Stimulated activated naive CD4-positive, alpha-beta T cell (primary cell): ENCODE measurements at regions not wholly inside any gene's neighbourhood (a gene's known extent, or its start where the extent isn't known, plus 50 kb on each side); places are given as distances from the start of the nearest gene placed in this dataset.

Experiments used
- DNase-seq, 6 experiments: peaks; one replicate each; lab custom pipeline; 2025; lab: John Stamatoyannopoulos, UW

- DNase-seq, result peak in 2 of 6 experiments; percentile 23 to 34
These were observed 129.3 kb upstream of the LPCAT1 start for GRCh38 chr5:1652873-1653697.

GRCh38 chr5:1651971-1652872 is 128.5 kb upstream of the LPCAT1 start:
- no peak for DNase-seq

- no peak for DNase-seq
These were observed 127.5 kb upstream of the LPCAT1 start for GRCh38 chr5:1651250-1651649.

- no peak for DNase-seq
These were observed 125.8 kb upstream of the LPCAT1 start for GRCh38 chr5:1649554-1649953.

- no peak for DNase-seq
These were observed 125.0 kb upstream of the LPCAT1 start for GRCh38 chr5:1648806-1649205.

- DNase-seq, result no peak
These were observed 123.8 kb upstream of the LPCAT1 start for GRCh38 chr5:1647580-1647979.

GRCh38 chr5:1644810-1645571 is 121.2 kb upstream of the LPCAT1 start:
- peak; percentile 52 to 84 (median 68) for DNase-seq

- peak in 1 of 6 experiments; percentile 18 for DNase-seq
These were observed 120.6 kb upstream of the LPCAT1 start for GRCh38 chr5:1644393-1644809.

GRCh38 chr5:1643651-1644392 is 120.1 kb upstream of the LPCAT1 start:
- peak in 1 of 6 experiments; percentile 28 for DNase-seq

- DNase-seq, result no peak
These were observed 118.9 kb upstream of the LPCAT1 start for GRCh38 chr5:1642621-1643061.

- DNase-seq, result no peak
These were observed 118.5 kb upstream of the LPCAT1 start for GRCh38 chr5:1642221-1642620.

- DNase-seq, result peak; percentile 44 to 78 (median 69)
These were observed 117.9 kb upstream of the LPCAT1 start for GRCh38 chr5:1641560-1642166.

GRCh38 chr5:1641041-1641440 is 117.3 kb upstream of the LPCAT1 start:
- no peak for DNase-seq

GRCh38 chr5:1640421-1640881 is 116.7 kb upstream of the LPCAT1 start:
- no peak for DNase-seq

- DNase-seq, result no peak
These were observed 116.0 kb upstream of the LPCAT1 start for GRCh38 chr5:1639757-1640156.

- no peak for DNase-seq
These were observed 115.1 kb upstream of the LPCAT1 start for GRCh38 chr5:1638658-1639400.

- no peak for DNase-seq
These were observed 114.1 kb upstream of the LPCAT1 start for GRCh38 chr5:1637639-1638481.

GRCh38 chr5:1636981-1637638 is 113.3 kb upstream of the LPCAT1 start:
- no peak for DNase-seq
